Transverse colon (tissue), 4 donors: ENCODE measurements at regions not wholly inside any gene's neighbourhood (a gene's known extent, or its start where the extent isn't known, plus 50 kb on each side); places are given as distances from the start of the nearest gene placed in this dataset.

ENCODE experiments used
- EP300 ChIP-seq: sonication (generic); formaldehyde crosslinking; IDR thresholded peaks from one replicate; pipeline ENCODE4 v1.6.1; 2017; ENCODE audit warnings: antibody characterized with exemption, low read depth
- POLR2A ChIP-seq: fragments of 450-650 bp; IDR thresholded peaks from one replicate; pipeline ENCODE4 v1.6.1; 2016; ENCODE audit warnings: antibody characterized with exemption, mild to moderate bottlenecking, moderate library complexity
- POLR2AphosphoS5 ChIP-seq, 3 donors: sonication (generic); formaldehyde crosslinking; IDR thresholded peaks; one replicate each; pipeline ENCODE4 v1.6.1; 2016; ENCODE audit warnings: antibody characterized with exemption in 3 of 3
- TF ChIP-seq, protein P1 (sequence below), 5 experiments: fragments of 200-600 bp in 3 of 5; fragments of 450-650 bp in 2 of 5; sonication (generic) in 3 of 5; IDR thresholded peaks; 1 replicate in 2 of 5; 2 replicates in 3 of 5; pipeline ENCODE4 v1.5.1; 2016 to 2017; ENCODE audit warnings: antibody characterized with exemption in 5 of 5, inconsistent platforms in 3 of 5, mild to moderate bottlenecking in 2 of 5, moderate library complexity in 1 of 5

DNA sequence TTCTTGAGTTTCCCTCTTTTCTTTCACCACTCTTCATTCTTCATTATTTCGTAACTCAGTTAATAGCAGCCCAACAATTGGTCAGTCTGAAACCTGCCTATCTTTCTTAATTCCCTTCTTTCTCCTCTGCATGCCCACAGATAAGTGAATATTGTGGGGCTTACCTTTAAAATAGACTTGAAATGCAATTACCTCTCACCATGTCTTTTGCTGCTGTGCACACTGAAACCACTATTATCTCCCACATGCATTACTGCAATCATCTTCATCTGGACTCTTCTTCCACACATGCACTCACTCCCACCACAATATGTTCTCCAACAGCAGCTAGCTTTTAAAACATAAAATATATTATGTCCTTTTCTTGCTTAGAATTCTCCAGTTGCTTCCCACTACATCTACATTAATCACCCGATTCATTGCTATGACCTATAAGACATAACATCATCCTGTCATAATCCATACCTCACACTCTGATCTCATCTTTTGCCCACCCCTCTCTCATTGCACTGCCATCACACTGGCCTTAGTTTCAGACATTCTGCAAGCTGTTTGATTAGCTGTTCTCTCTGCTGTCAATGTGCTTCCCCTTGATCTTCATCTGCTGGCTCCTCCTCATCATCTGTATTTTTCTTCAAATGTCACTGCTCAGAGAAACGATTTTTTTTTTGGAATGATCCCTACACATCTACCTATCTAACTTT lies 304.8 kb downstream of the PTPRC start:
- TF ChIP-seq, protein P1, sequence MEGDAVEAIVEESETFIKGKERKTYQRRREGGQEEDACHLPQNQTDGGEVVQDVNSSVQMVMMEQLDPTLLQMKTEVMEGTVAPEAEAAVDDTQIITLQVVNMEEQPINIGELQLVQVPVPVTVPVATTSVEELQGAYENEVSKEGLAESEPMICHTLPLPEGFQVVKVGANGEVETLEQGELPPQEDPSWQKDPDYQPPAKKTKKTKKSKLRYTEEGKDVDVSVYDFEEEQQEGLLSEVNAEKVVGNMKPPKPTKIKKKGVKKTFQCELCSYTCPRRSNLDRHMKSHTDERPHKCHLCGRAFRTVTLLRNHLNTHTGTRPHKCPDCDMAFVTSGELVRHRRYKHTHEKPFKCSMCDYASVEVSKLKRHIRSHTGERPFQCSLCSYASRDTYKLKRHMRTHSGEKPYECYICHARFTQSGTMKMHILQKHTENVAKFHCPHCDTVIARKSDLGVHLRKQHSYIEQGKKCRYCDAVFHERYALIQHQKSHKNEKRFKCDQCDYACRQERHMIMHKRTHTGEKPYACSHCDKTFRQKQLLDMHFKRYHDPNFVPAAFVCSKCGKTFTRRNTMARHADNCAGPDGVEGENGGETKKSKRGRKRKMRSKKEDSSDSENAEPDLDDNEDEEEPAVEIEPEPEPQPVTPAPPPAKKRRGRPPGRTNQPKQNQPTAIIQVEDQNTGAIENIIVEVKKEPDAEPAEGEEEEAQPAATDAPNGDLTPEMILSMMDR (IDR thresholded peaks at IDR 0.05) = no peak
- TF ChIP-seq POLR2AphosphoS5 (IDR thresholded peaks at IDR 0.05) (no peak), POLR2A (no peak), EP300 (no peak)
